Osteocyte (in vitro differentiated cells): ENCODE measurements at regions not wholly inside any gene's neighbourhood (a gene's known extent, or its start where the extent isn't known, plus 50 kb on each side); places are given as distances from the start of the nearest gene placed in this dataset.

Experiments
- DNase-seq: peaks from one replicate; pipeline ENCODE4 v3.0.0; 2021; ENCODE audit warnings: mixed read lengths; ENCODE audit not compliant: unreplicated experiment; ENCODE audit errors: extremely low spot score
- H3K27ac Mint-ChIP-seq: one replicate; pipeline ENCODE4 v1.8.0; 2021; ENCODE audit warnings: mild to moderate bottlenecking, mixed read lengths; ENCODE audit not compliant: unreplicated experiment
- H3K27me3 Mint-ChIP-seq: one replicate; pipeline ENCODE4 v1.8.0; 2021; ENCODE audit warnings: mixed read lengths; ENCODE audit not compliant: unreplicated experiment
- H3K36me3 Mint-ChIP-seq: one replicate; pipeline ENCODE4 v1.8.0; 2021; ENCODE audit warnings: mixed read lengths; ENCODE audit not compliant: unreplicated experiment
- H3K4me1 Mint-ChIP-seq: one replicate; pipeline ENCODE4 v1.8.0; 2021; ENCODE audit warnings: mixed read lengths; ENCODE audit not compliant: unreplicated experiment
- H3K4me3 Mint-ChIP-seq: one replicate; pipeline ENCODE4 v1.8.0; 2021; ENCODE audit warnings: mild to moderate bottlenecking, moderate library complexity, mixed read lengths; ENCODE audit not compliant: unreplicated experiment
- H3K9me3 Mint-ChIP-seq: one replicate; pipeline ENCODE4 v1.8.0; 2021; ENCODE audit warnings: mixed read lengths; ENCODE audit not compliant: unreplicated experiment
- CTCF ChIP-seq: fragments of 200-600 bp; sonication (generic); IDR thresholded peaks from 2 replicates; pipeline ENCODE4 v1.5.0; 2021; ENCODE audit warnings: antibody characterized with exemption, mild to moderate bottlenecking, moderate library complexity

- Mint-ChIP-seq H3K4me3 (no peak overlapping the region), H3K9me3 (peaks cover 34% of the 10 kb centered on the region), H3K36me3 (no peaks in the 10 kb centered on the region), H3K4me1 (no peaks in the 10 kb centered on the region), H3K27me3 (no peaks in the 10 kb centered on the region), H3K27ac (no peak overlapping the region)
- DNase-seq, result no peak
- no peak for TF ChIP-seq CTCF
Observed at GRCh38 chrX:129249563-129249962, 273.7 kb downstream of the SMARCA1 start.

GRCh38 chrX:129247642-129248041 lies 275.6 kb downstream of the SMARCA1 start:
- Mint-ChIP-seq H3K27me3 (no peaks in the 10 kb centered on the region), H3K4me3 (no peak overlapping the region), H3K9me3 (peaks cover 24% of the 10 kb centered on the region), H3K4me1 (no peaks in the 10 kb centered on the region), H3K27ac (no peak overlapping the region), H3K36me3 (no peaks in the 10 kb centered on the region)
- DNase-seq, result no peak
- no peak for TF ChIP-seq CTCF

- H3K36me3 Mint-ChIP-seq, result no peaks in the 10 kb centered on the region
- DNase-seq, result no peak
- H3K27ac Mint-ChIP-seq, result no peak overlapping the region
- H3K9me3 Mint-ChIP-seq, result peaks cover 4% of the 10 kb centered on the region
- H3K4me1 Mint-ChIP-seq, result no peaks in the 10 kb centered on the region
- H3K27me3 Mint-ChIP-seq, result no peaks in the 10 kb centered on the region
- no peak for TF ChIP-seq CTCF
- no peak overlapping the region for H3K4me3 Mint-ChIP-seq
Observed at GRCh38 chrX:129239371-129239770, 283.9 kb downstream of the SMARCA1 start.

GRCh38 chrX:129238011-129238410 lies 285.3 kb downstream of the SMARCA1 start:
- no peak for DNase-seq
- H3K36me3 Mint-ChIP-seq, result no peaks in the 10 kb centered on the region
- no peaks in the 10 kb centered on the region for H3K4me1 Mint-ChIP-seq
- no peak overlapping the region for H3K4me3 Mint-ChIP-seq
- no peaks in the 10 kb centered on the region for H3K27me3 Mint-ChIP-seq
- peaks cover 4% of the 10 kb centered on the region for H3K9me3 Mint-ChIP-seq
- no peak overlapping the region for H3K27ac Mint-ChIP-seq
- no peak for TF ChIP-seq CTCF

GRCh38 chrX:129235903-129236302 lies 287.4 kb downstream of the SMARCA1 start:
- no peak overlapping the region for H3K4me3 Mint-ChIP-seq
- DNase-seq, result no peak
- H3K27me3 Mint-ChIP-seq, result no peaks in the 10 kb centered on the region
- H3K27ac Mint-ChIP-seq, result no peak overlapping the region
- no peaks in the 10 kb centered on the region for H3K9me3 Mint-ChIP-seq
- H3K4me1 Mint-ChIP-seq, result no peaks in the 10 kb centered on the region
- TF ChIP-seq CTCF, result no peak
- no peaks in the 10 kb centered on the region for H3K36me3 Mint-ChIP-seq
